Neural cell (in vitro differentiated cells): ENCODE measurements at regions not wholly inside any gene's neighbourhood (a gene's known extent, or its start where the extent isn't known, plus 50 kb on each side); places are given as distances from the start of the nearest gene placed in this dataset.

Experiments used
- H2AFZ ChIP-seq: fragments of 200-600, 300-800 bp; sonication (generic), shearing (Covaris generic); 2 replicates; pipeline ENCODE4 v1.6.0; 2014; ENCODE audit warnings: low read depth, mild to moderate bottlenecking, antibody characterized with exemption, low read length, moderate library complexity
- H3F3A ChIP-seq: fragments of 200-600 bp; shearing (Covaris generic); 2 replicates; pipeline ENCODE4 v1.6.1; 2016; ENCODE audit warnings: mild to moderate bottlenecking, moderate library complexity, mixed read lengths, antibody characterized with exemption, low read length; ENCODE audit not compliant: insufficient read depth, poor library complexity, severe bottlenecking
- H3K27ac ChIP-seq: fragments of 200-600, 300-800 bp; sonication (generic), shearing (Covaris generic); 2 replicates; pipeline ENCODE4 v1.5.1; 2014; ENCODE audit warnings: mild to moderate bottlenecking, low read length, moderate library complexity
- H3K27me3 ChIP-seq: fragments of 300-800, 200-600 bp; sonication (generic), shearing (Covaris generic); 2 replicates; pipeline ENCODE4 v1.6.0; 2014; ENCODE audit warnings: mild to moderate bottlenecking, low read depth, low read length, moderate library complexity; ENCODE audit not compliant: insufficient read depth
- H3K36me3 ChIP-seq: fragments of 300-800, 200-600 bp; sonication (generic), shearing (Covaris generic); 2 replicates; pipeline ENCODE4 v1.5.1; 2014; ENCODE audit warnings: mild to moderate bottlenecking, antibody characterized with exemption, low read length, moderate library complexity; ENCODE audit not compliant: insufficient read depth
- H3K4me2 ChIP-seq: fragments of 300-800, 200-600 bp; sonication (generic), shearing (Covaris generic); 2 replicates; pipeline ENCODE4 v1.6.0; 2014; ENCODE audit warnings: mild to moderate bottlenecking, low read length
- H3K4me3 ChIP-seq: fragments of 300-800, 200-600 bp; sonication (generic), shearing (Covaris generic); 2 replicates; pipeline ENCODE4 v1.5.1; 2014; ENCODE audit warnings: mild to moderate bottlenecking, low read length, moderate library complexity
- H3K79me2 ChIP-seq: fragments of 200-600 bp; shearing (Covaris generic); replicated peaks from 2 replicates; pipeline ENCODE4 v1.6.0; 2014; ENCODE audit warnings: mild to moderate bottlenecking, low read length, moderate library complexity; ENCODE audit not compliant: insufficient read depth
- H3K9ac ChIP-seq: fragments of 300-800, 200-600 bp; sonication (generic), shearing (Covaris generic); 2 replicates; pipeline ENCODE4 v1.6.1; 2016; ENCODE audit warnings: mild to moderate bottlenecking, low read length, mixed read lengths
- H3K9me2 ChIP-seq: fragments of 200-600 bp; shearing (Covaris generic); 2 replicates; pipeline ENCODE4 v1.6.1; 2016; ENCODE audit warnings: mild to moderate bottlenecking, low read length, mixed read lengths; ENCODE audit not compliant: insufficient read depth
- H3K9me3 ChIP-seq: fragments of 200-600, 300-800 bp; sonication (generic), shearing (Covaris generic); 2 replicates; pipeline ENCODE4 v1.6.1; 2016; ENCODE audit warnings: mild to moderate bottlenecking, mixed run types, low read length, moderate library complexity, mixed read lengths
- H4K20me1 ChIP-seq: fragments of 200-600 bp; shearing (Covaris generic); 2 replicates; pipeline ENCODE4 v1.6.1; 2016; ENCODE audit warnings: mild to moderate bottlenecking, mixed run types; ENCODE audit not compliant: insufficient read depth
- CTCF ChIP-seq: fragments of 450-650 bp; IDR thresholded peaks from 2 replicates; pipeline ENCODE4 v1.5.1; 2014; ENCODE audit warnings: antibody characterized with exemption, mild to moderate bottlenecking, moderate library complexity; ENCODE audit not compliant: poor library complexity, severe bottlenecking
- EP300 ChIP-seq: fragments of 450-650 bp; conservative IDR thresholded peaks from 2 replicates; pipeline ENCODE4 v1.6.1; 2014; ENCODE audit warnings: antibody characterized with exemption, mild to moderate bottlenecking, moderate library complexity; ENCODE audit not compliant: poor library complexity, severe bottlenecking
- EZH2 ChIP-seq: fragments of 200-600, 300-800 bp; shearing (Covaris generic), sonication (generic); IDR thresholded peaks from 2 replicates; pipeline ENCODE4 v1.6.1; 2014; ENCODE audit warnings: antibody characterized with exemption, low read length, borderline replicate concordance, mild to moderate bottlenecking; ENCODE audit not compliant: insufficient read depth, poor library complexity, severe bottlenecking
- MXI1 ChIP-seq: fragments of 450-650 bp; conservative IDR thresholded peaks from 2 replicates; pipeline ENCODE4 v1.6.1; 2014; ENCODE audit warnings: antibody characterized with exemption, mild to moderate bottlenecking; ENCODE audit not compliant: poor library complexity, severe bottlenecking
- POLR2AphosphoS5 ChIP-seq: IDR thresholded peaks from 2 replicates; pipeline ENCODE4 v1.6.1; 2012
- RAD21 ChIP-seq: fragments of 450-650 bp; conservative IDR thresholded peaks from 2 replicates; pipeline ENCODE4 v1.6.1; 2014; ENCODE audit warnings: antibody characterized with exemption, mild to moderate bottlenecking, moderate library complexity
- REST ChIP-seq: IDR thresholded peaks from 2 replicates; pipeline ENCODE4 v1.6.1; 2012; ENCODE audit warnings: borderline replicate concordance
- SMC3 ChIP-seq: fragments of 450-650 bp; conservative IDR thresholded peaks from 2 replicates; pipeline ENCODE4 v1.6.1; 2014; ENCODE audit warnings: antibody characterized with exemption, mild to moderate bottlenecking, moderate library complexity; ENCODE audit not compliant: poor library complexity
- TAF1 ChIP-seq: IDR thresholded peaks from 2 replicates; pipeline ENCODE4 v1.6.1; 2012; ENCODE audit warnings: low read depth

GRCh38 chr2:21890716-21891115, 766.9 kb downstream of the TDRD15 start:
- no peak overlapping the region for H3K4me2 ChIP-seq
- H3K9me2 ChIP-seq = no peaks in the 10 kb centered on the region
- H3K27ac ChIP-seq = no peak overlapping the region
- H3K36me3 ChIP-seq = no peaks in the 10 kb centered on the region
- no peak overlapping the region for H2AFZ ChIP-seq
- H3K9ac ChIP-seq = no peak overlapping the region
- no peak overlapping the region for H3K4me3 ChIP-seq
- no peaks in the 10 kb centered on the region for H3K27me3 ChIP-seq
- no peaks in the 10 kb centered on the region for H3K9me3 ChIP-seq
- no peaks in the 10 kb centered on the region for H3K79me2 ChIP-seq
- TF ChIP-seq POLR2AphosphoS5 (no peak), EP300 (no peak), MXI1 (no peak), EZH2 (no peak), RAD21 (no peak), TAF1 (no peak), CTCF (no peak), SMC3 (no peak), REST (no peak)
- H4K20me1 ChIP-seq = no peaks in the 10 kb centered on the region
- no peaks in the 10 kb centered on the region for H3F3A ChIP-seq

GRCh38 chr2:21891191-21891590, 767.4 kb downstream of the TDRD15 start:
- Histone ChIP-seq H4K20me1 (no peaks in the 10 kb centered on the region), H3K27ac (no peak overlapping the region), H3K9me2 (no peaks in the 10 kb centered on the region), H3K27me3 (no peaks in the 10 kb centered on the region), H3K4me2 (no peak overlapping the region), H3K4me3 (no peak overlapping the region), H3K9me3 (no peaks in the 10 kb centered on the region), H3K79me2 (no peaks in the 10 kb centered on the region), H3F3A (no peaks in the 10 kb centered on the region), H2AFZ (no peak overlapping the region), H3K9ac (no peak overlapping the region), H3K36me3 (no peaks in the 10 kb centered on the region)
- TF ChIP-seq POLR2AphosphoS5 (no peak), EP300 (no peak), EZH2 (no peak), RAD21 (no peak), SMC3 (no peak), CTCF (no peak), MXI1 (no peak), TAF1 (no peak), REST (no peak)
